NCI-H1436 treated with DMSO at 0.1 percent for 48 hours (cell line): ENCODE measurements at regions not wholly inside any gene's neighbourhood (a gene's known extent, or its start where the extent isn't known, plus 50 kb on each side); places are given as distances from the start of the nearest gene placed in this dataset.
"Not testable (repeated sequence)": the region's sequence is repeated elsewhere in the genome, so short reads cannot be mapped to it uniquely, and the experiment has no call there.

ENCODE experiments used
- DNase-seq: peaks from one replicate; lab custom pipeline; 2025; lab: John Stamatoyannopoulos, UW

DNA sequence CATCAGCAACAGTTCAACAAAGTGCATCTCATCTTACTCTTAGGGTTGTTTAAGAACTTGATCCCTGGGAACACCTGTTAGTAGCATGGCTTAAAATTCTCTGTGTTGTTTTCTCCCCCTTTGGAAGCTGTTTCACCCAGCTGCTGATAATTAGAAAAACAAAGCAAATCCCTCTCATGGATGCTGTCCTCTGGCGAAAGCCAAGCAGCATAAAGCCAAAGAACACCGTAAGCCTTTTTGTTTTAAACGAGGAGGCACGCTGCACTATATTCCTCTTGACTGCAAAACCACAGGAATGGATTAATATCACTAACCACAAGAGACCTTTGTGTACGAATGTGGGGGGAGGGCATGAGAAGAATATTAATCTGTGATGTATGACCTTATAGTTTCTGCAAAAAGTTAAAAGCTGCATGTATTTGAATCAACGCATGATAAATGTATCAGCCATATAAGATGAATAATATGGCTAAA, 923.2 kb downstream of the LTN1 start:
- DNase-seq, result no peak

- no peak for DNase-seq
Observed at GRCh38 chr21:28068455-28069358, 924.0 kb downstream of the LTN1 start.

GRCh38 chr21:28066596-28067387, 925.9 kb downstream of the LTN1 start:
- DNase-seq, result no peak

GRCh38 chr21:28066076-28066475, 926.6 kb downstream of the LTN1 start:
- no peak for DNase-seq

GRCh38 chr21:28063241-28064216, 929.1 kb downstream of the LTN1 start:
- DNase-seq, result no peak

- not testable (repeated sequence) for DNase-seq
Observed at GRCh38 chr21:28052956-28053355, 939.7 kb downstream of the LTN1 start.

GRCh38 chr21:28051649-28052048, 941.0 kb downstream of the LTN1 start:
- DNase-seq, result not testable (repeated sequence)

DNA sequence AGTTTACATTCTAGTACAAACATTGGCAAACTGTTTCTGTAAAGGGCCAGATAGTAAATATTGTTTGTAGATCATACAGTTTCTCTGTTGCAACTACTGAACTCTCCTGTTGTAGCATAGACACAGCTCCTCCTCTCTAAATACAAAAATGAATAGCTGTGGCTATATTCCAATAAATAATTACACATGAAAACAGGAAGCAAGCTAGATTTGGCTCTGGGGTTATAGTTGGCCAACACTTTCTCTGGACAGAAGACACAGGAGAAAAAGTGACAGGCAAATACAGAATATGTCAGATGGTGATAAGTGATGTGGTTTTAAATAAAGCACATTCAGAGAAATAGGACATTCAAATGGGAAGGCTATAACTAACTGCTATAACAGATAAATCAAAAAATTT, 957.0 kb downstream of the LTN1 start:
- not testable (repeated sequence) for DNase-seq

DNA sequence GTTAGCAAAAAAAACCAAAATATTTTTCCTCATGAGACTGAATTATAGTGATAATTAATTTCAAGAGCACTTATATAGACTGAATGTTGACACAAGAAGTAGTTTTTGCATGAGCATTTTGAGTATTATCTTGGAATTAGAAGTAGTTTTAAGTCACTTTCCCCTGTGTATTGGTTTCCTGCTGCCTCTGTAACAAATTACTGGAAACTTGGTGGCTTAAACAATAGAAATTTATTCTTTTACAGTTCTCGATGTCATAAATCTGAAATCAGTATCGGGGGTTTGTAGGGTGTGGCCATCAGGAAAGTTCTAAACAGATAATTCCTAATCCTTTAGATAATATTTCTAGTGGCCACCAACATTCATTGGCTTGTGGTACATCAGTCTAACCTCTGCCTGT, 957.8 kb downstream of the LTN1 start:
- DNase-seq, result not testable (repeated sequence)

GRCh38 chr21:28034334-28034733, 958.3 kb downstream of the LTN1 start:
- DNase-seq, result not testable (repeated sequence)

DNA sequence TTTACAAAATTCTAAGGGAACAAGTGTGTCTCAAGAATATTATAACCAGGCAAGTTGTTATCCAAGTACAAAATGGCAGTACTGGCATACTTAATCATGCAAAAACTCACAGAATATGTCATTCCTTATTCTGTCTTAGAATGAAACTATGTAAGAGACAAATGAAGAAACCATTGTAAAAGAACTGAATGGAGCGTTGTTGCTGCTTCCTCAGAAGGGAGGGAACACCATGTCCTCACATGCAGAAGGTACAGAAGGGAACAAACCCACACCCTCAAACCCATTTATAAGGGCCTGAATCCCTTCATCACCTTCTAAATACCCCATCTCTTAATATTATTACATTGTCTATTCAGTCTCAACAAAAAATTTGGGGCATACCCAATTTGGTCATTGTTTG, 960.0 kb downstream of the LTN1 start:
- not testable (repeated sequence) for DNase-seq

GRCh38 chr21:28031066-28031465, 961.6 kb downstream of the LTN1 start:
- not testable (repeated sequence) for DNase-seq

DNA sequence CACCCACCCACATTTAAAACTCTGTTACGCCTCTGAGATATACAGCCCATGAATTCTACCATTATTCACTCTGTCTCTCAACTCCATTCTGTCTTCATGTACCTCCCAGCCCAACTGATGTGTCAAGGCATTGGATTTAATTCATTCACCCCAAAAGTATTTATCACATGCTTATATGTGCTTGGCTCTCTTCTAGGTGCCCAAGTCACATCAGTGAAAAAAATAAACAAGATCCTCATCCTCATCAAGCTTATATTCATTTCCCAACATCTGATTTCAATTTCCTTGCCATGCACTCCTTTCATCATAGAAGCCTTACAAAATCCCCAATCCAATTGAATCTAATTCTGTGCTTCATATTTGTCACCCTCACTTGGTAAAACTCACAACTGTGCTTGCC, 967.6 kb downstream of the LTN1 start:
- DNase-seq, result no peak

DNA sequence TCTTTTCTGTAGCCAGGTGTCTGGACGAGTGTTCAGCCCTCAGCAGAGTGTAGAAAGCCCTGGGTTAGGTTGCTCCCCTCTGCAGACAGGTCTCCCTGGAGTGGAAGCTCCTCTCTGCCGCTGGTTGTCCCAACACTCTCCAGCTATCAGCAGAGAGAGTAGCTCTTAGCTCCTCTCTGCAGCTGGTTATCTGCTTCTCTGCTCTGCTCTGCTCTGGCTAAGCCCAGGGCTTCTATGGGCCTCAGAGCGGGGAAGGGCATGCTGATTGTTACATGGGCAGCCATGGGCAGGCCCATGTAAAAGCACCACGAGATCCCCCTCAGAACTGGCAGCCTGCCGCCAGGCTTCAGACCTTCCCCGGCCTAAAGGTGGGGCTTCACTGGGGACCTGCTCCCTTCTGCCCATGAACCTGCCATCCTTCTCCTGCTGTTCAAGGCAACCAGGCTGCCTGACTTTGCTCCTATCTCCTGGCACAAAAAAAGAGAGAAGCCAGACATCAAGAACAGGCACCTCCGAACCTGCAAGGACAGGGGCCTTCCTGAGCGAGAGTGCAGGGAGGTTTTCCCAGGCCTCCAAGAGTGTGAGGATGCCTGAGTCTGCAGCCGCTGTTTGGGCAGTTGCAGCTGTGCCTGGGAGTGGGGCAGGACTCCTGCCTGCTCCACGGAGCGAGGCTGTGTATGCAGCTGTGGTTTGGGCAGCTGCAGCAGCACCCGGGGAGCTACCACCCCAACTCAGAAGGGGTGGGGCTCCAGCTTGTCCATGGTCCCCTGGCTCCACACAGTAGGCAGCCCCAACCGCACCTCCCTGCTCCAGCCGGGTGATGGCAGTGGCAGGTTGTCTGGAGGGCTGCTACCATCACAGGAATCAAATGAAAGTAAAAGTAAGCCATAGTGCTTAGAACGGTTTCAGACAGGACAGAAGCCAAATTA, 973.7 kb downstream of the LTN1 start:
- DNase-seq, result no peak

DNA sequence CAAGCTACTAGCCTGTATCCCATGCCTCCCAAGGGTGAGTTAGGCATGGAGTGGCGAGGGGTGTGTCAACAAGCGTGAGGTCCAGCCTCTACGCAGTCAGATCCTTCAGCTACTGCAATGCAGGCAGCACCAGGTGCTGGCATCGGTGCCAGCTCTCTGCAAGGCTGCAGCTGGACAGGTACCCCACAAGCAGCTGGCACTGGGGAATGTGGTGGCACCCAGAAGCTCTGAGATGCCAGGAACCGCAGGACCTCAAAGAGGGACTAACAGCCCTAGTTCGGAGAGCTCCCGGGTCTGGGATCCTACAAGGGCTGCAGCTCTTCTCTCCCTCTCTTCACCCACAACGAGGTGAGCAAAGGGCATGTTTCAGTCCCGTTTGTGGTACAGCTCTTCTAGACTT, 974.5 kb downstream of the LTN1 start:
- DNase-seq, result no peak

DNA sequence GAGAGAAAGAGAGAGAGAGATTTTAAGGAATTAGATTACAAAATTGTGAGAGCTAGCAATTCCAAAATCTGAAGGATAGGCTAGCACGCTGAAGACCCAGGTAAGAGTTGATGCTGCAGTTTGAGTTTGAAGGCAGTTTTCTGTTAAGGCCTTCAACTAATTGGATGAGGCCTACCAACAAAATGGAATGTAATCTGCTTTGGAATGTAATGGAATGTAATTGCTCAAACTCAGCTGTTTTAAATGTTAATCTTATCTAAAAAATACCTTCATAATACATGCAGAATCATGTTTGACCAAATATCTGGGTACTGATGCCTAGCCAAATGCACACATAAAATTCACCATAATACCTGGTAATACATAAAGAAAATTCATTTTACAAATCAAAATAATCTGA, 976.1 kb downstream of the LTN1 start:
- no peak for DNase-seq

DNA sequence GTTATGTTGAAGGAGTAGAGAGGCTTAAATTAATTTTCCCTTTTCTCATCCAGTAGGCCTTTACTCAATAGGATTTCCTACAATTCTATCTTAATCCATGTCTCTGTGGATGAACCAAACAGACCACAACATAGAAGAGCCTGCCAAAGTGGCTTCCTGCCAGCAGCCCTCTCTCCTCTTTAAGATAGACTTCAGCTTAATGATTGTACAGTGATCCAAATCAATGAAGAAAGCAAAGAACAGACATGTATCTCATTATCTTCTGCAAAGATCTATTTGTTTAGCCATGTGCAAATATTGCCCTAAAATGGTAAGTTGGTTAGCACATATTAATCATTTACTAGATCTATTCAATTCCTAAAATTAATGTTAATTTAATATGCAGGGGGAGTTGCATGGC, 979.6 kb downstream of the LTN1 start:
- not testable (repeated sequence) for DNase-seq

DNA sequence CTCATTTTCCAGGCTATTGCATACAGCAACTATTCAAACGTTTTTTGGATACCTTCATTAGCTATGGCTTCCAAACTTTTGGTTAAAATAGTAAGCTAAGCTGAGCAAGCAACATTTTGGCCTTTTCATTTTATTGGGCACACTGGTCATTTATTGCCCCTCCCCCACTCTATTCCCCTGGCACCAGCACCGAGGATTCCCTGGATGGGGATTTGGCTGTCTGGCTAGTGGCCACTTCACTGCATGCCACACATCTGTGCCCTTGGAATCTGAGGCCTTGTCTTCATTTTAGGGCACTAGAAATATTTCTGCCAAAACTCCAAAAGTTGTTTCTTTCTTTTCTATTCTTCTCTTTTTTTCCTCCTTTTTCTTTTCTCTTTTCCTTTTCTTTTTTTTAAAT, 980.7 kb downstream of the LTN1 start:
- DNase-seq, result not testable (repeated sequence)

- not testable (repeated sequence) for DNase-seq
Observed at GRCh38 chr21:28008245-28008644, 984.4 kb downstream of the LTN1 start.

DNA sequence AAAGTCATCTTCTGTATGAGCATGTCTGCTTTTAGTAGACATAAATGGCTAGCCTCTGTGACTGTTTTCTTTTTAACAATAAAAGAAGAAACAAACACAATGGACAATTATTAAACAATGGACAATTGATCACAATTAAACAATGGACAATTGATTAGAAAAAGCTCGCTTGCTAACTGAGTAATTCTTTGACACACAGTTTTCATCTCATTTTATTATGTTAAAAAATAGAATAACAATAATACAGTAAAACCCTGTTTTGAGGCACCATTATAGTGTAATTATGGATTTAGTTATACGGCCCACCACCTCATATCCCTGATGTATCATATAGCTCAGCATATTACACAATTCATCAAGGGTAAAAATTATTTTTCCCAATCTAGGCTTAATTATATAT, 989.0 kb downstream of the LTN1 start:
- DNase-seq, result not testable (repeated sequence)

DNA sequence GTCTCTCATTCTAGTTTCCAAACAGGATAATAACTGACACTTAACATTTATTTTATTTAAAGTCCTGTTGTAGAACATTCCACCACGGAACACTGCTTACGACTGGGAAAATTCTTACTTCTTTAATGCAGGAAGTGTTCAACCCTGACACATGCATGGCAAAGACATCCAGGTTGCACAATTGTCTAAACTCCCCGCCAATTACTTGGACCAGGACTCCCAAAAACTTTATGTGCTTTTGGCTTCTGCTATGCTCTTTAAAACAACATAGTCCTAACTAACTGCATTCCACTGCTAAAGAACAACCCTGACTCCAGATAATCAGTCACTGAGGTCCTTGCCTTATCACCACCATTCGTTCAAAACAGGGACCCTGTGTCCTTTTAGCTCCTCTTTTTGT, 995.8 kb downstream of the LTN1 start:
- DNase-seq, result not testable (repeated sequence)
